ENCODE measurements at regions not wholly inside any gene's neighbourhood (a gene's known extent, or its start where the extent isn't known, plus 50 kb on each side); places are given as distances from the start of the nearest gene placed in this dataset.

DNA sequence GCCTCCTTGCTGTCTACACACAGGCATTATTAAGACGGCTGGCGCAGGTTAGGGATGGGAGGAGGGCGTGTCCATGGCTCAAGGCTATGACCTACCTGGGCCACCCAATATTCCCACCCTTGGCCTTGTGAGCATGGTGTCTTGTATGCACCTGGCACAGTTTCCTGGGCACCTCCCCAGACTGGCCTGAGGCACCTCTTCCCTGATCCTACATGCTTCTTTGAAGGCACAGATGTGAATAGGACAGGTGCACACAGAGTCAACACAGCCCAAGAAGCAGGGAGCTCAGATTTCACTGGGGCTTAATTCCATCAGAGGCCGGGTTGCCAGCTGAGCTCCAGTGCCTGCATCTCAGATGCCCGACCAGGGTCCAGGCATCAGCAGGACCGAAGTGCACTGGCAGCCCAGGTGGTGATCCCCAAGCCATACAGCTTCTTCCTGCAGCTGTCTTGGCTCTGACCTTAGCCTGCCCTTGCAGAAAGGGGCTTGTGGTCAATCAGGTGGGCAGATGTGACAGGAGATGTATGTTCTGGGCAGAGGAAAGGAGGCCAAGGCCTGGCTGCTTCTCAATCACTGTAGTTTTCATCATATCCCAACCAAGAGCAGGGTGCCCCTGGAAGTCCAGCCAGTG is 287.7 kb downstream of the CLIC5 start:
- Histone ChIP-seq H3K27ac (no peak overlapping the region), H3K36me3 (no peaks in the 10 kb centered on the region), H3K4me3 (no peak overlapping the region), H3K27me3 (replicated peaks; ENCODE audit: insufficient read depth) (no peaks in the 10 kb centered on the region), H3K9me3 (no peaks in the 10 kb centered on the region), H3K4me1 (replicated peaks) (no peaks in the 10 kb centered on the region)
- TF ChIP-seq, protein P1, sequence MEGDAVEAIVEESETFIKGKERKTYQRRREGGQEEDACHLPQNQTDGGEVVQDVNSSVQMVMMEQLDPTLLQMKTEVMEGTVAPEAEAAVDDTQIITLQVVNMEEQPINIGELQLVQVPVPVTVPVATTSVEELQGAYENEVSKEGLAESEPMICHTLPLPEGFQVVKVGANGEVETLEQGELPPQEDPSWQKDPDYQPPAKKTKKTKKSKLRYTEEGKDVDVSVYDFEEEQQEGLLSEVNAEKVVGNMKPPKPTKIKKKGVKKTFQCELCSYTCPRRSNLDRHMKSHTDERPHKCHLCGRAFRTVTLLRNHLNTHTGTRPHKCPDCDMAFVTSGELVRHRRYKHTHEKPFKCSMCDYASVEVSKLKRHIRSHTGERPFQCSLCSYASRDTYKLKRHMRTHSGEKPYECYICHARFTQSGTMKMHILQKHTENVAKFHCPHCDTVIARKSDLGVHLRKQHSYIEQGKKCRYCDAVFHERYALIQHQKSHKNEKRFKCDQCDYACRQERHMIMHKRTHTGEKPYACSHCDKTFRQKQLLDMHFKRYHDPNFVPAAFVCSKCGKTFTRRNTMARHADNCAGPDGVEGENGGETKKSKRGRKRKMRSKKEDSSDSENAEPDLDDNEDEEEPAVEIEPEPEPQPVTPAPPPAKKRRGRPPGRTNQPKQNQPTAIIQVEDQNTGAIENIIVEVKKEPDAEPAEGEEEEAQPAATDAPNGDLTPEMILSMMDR (IDR thresholded peaks at IDR 0.05), result no peak
- TF ChIP-seq POLR2AphosphoS5 (IDR thresholded peaks at IDR 0.05), result no peak
- no peak for TF ChIP-seq POLR2A (IDR thresholded peaks at IDR 0.05)
- DNase-seq (ENCODE audit: low spot score), result no peak
- intact Hi-C loops (cut with DNase I), result no loop called here
- WGBS, result 83% methylated on average over 6 of the region's 6 CpGs

DNA sequence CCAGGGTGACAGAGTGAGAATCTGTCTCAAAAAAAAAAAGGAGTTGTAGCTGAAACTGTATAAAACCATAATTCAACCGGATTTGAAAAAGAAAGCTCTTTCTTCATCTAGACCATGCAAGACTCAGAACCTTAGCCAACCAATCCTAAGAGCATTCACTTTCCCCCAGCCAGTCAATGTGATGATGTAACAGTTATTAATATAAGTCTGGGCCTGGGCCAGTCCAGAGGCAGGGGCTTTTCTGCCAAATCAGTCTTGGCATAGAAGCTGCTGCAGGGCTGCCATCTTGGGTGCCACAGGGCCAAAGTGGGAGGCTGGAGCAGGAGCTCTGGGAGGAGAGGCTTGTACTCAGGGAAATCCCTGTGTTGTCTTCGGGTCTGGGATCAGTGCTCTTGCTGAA is 288.4 kb downstream of the CLIC5 start:
- H3K27me3 ChIP-seq (replicated peaks; ENCODE audit: insufficient read depth), result no peaks in the 10 kb centered on the region
- TF ChIP-seq POLR2A (IDR thresholded peaks at IDR 0.05), result no peak
- TF ChIP-seq, protein P1 (IDR thresholded peaks at IDR 0.05), result no peak
- TF ChIP-seq POLR2AphosphoS5 (IDR thresholded peaks at IDR 0.05), result no peak

DNA sequence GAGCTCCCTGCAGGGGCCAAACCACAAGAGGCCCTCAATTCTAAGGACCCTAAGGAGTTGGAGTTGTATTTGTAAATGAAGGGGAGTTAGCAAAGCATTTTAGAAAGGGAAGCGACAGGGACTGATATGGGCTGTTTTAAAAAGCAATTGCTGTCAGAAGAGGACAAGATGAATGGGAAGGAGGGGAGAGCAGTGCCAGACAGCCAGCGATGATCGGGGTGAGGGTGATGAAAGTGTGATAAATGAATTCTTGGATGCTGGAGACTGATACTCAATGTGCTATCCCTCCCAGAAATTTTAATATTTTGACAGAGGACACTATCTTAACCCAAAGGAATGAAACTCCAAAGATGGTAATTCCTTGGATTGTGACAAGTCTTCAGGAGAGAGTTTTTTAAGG is 289.2 kb downstream of the CLIC5 start:
- H3K9me3 ChIP-seq, result no peaks in the 10 kb centered on the region
- H3K27me3 ChIP-seq (replicated peaks; ENCODE audit: insufficient read depth), result no peaks in the 10 kb centered on the region
- no peak overlapping the region for H3K27ac ChIP-seq
- no peaks in the 10 kb centered on the region for H3K4me1 ChIP-seq (replicated peaks)
- TF ChIP-seq POLR2A (IDR thresholded peaks at IDR 0.05), result no peak
- TF ChIP-seq POLR2AphosphoS5 (IDR thresholded peaks at IDR 0.05), result no peak
- TF ChIP-seq, protein P1 (IDR thresholded peaks at IDR 0.05), result no peak
- 69% methylated on average over 3 of the region's 3 CpGs for WGBS
- no peak for DNase-seq (ENCODE audit: low spot score)
- no peak overlapping the region for H3K4me3 ChIP-seq
- no peaks in the 10 kb centered on the region for H3K36me3 ChIP-seq
- intact Hi-C loops (cut with DNase I), result no loop called here

More for the DNA sequence above, 288.4 kb downstream of the CLIC5 start:
- Histone ChIP-seq H3K4me3 (no peak overlapping the region), H3K9me3 (no peaks in the 10 kb centered on the region), H3K36me3 (no peaks in the 10 kb centered on the region), H3K27ac (no peak overlapping the region), H3K4me1 (replicated peaks) (no peaks in the 10 kb centered on the region)
- intact Hi-C loops (cut with DNase I), result no loop called here
- WGBS, result 74% methylated on average over 2 of the region's 2 CpGs
- no peak for DNase-seq (ENCODE audit: low spot score)

DNA sequence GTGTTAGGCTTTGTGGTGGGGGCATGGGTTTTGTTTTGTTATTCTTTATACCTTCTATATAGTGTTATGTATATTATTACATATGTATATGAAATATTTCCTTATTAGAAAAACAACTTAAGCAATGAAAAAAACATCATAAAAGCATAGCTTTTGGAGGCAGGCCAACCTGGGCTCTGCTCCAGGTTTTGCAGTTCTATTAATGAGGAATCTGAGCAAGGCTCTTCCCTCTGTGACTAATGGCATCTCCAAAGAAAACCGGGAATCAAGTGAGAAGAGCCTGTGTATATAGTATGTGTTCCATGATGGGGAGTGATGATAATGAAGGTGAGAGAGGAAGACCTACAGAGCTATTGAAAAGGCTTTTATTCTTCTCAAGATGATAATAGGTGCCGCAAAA is 291.1 kb downstream of the CLIC5 start:
- TF ChIP-seq POLR2A (IDR thresholded peaks at IDR 0.05) (no peak), POLR2AphosphoS5 (IDR thresholded peaks at IDR 0.05) (no peak)
- TF ChIP-seq, protein P1 (IDR thresholded peaks at IDR 0.05), result no peak
- H3K27ac ChIP-seq, result no peak overlapping the region
- 49% methylated on average over 2 of the region's 2 CpGs for WGBS
- no peaks in the 10 kb centered on the region for H3K27me3 ChIP-seq (replicated peaks; ENCODE audit: insufficient read depth)
- no peaks in the 10 kb centered on the region for H3K9me3 ChIP-seq
- H3K4me3 ChIP-seq, result no peak overlapping the region
- intact Hi-C loops (cut with DNase I), result no loop called here
- DNase-seq (ENCODE audit: low spot score), result no peak
- H3K36me3 ChIP-seq, result no peaks in the 10 kb centered on the region
- H3K4me1 ChIP-seq (replicated peaks), result no peaks in the 10 kb centered on the region

DNA sequence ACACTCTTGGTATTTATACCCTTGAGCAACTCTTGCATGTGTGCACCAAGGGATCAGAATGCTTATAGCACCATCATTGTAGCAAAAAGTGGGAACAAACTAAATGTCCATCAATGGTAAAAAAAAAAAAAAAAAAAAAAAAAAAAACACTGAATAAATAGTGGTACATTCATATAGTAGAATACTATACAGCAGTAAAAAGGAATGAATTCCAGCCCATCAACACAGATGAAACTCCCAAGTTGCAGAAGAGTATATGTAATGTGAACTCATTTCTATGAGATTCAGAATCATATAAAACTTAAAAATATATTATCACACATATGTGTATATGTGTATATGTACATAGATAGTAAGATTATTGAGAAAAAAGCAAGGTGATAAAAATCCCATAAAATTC is 291.6 kb downstream of the CLIC5 start:
- Histone ChIP-seq H3K9me3 (no peaks in the 10 kb centered on the region), H3K27ac (no peak overlapping the region), H3K36me3 (no peaks in the 10 kb centered on the region), H3K4me1 (replicated peaks) (no peaks in the 10 kb centered on the region), H3K4me3 (no peak overlapping the region), H3K27me3 (replicated peaks; ENCODE audit: insufficient read depth) (no peaks in the 10 kb centered on the region)
- no peak for DNase-seq (ENCODE audit: low spot score)
- intact Hi-C loops (cut with DNase I), result no loop called here
- TF ChIP-seq, protein P1 (IDR thresholded peaks at IDR 0.05), result no peak
- TF ChIP-seq POLR2A (IDR thresholded peaks at IDR 0.05) (no peak), POLR2AphosphoS5 (IDR thresholded peaks at IDR 0.05) (no peak)

All from prostate gland (tissue), 2 donors.